ENCODE measurements at regions not wholly inside any gene's neighbourhood (a gene's known extent, or its start where the extent isn't known, plus 50 kb on each side); places are given as distances from the start of the nearest gene placed in this dataset.
"Not testable (repeated sequence)": the region's sequence is repeated elsewhere in the genome, so short reads cannot be mapped to it uniquely, and the experiment has no call there.

GRCh38 chr15:89031637-89032285, 56.5 kb upstream of the ABHD2 start:
- not testable (repeated sequence) for DNase-seq

GRCh38 chr15:89034305-89034704, 54.0 kb upstream of the ABHD2 start:
- DNase-seq = no peak

GRCh38 chr15:89035150-89035549, 53.1 kb upstream of the ABHD2 start:
- no peak for DNase-seq

- no peak for DNase-seq
These were observed 52.6 kb upstream of the ABHD2 start for GRCh38 chr15:89035658-89036057.

GRCh38 chr15:89038146-89038545, 50.1 kb upstream of the ABHD2 start:
- DNase-seq = no peak

Measured in eye (tissue), 1 donor.